Mammary epithelial cell (primary cell): ENCODE measurements at regions not wholly inside any gene's neighbourhood (a gene's known extent, or its start where the extent isn't known, plus 50 kb on each side); places are given as distances from the start of the nearest gene placed in this dataset.

Source experiments
- CTCF ChIP-seq, 2 donors: IDR thresholded peaks in 1 of 2; conservative IDR thresholded peaks in 1 of 2; 2 replicates each; pipeline ENCODE4 v1.5.1; 2011 to 2012; ENCODE audit warnings: inconsistent platforms in 2 of 2, low read length in 2 of 2, mild to moderate bottlenecking in 2 of 2, control low read depth in 1 of 2, low read depth in 1 of 2; ENCODE audit not compliant: insufficient read depth in 1 of 2; ENCODE audit errors: extremely low read depth in 1 of 2
- EZH2 ChIP-seq: IDR thresholded peaks from 2 replicates; pipeline ENCODE4 v1.6.1; 2012; ENCODE audit warnings: low read length, inconsistent platforms, borderline replicate concordance

- TF ChIP-seq EZH2 (no peak), CTCF (conservative IDR thresholded peaks at IDR 0.05 in 1 of 2, IDR thresholded peaks at IDR 0.05 in 1 of 2; ENCODE audit: extremely low read depth in 1 of 2, insufficient read depth in 1 of 2, low read depth in 1 of 2, low read length in 2 of 2) (no peak)
These were observed 84.3 kb upstream of the ABI3BP start for GRCh38 chr3:101077361-101078011.
